ENCODE measurements at regions not wholly inside any gene's neighbourhood (a gene's known extent, or its start where the extent isn't known, plus 50 kb on each side); places are given as distances from the start of the nearest gene placed in this dataset.

DNA sequence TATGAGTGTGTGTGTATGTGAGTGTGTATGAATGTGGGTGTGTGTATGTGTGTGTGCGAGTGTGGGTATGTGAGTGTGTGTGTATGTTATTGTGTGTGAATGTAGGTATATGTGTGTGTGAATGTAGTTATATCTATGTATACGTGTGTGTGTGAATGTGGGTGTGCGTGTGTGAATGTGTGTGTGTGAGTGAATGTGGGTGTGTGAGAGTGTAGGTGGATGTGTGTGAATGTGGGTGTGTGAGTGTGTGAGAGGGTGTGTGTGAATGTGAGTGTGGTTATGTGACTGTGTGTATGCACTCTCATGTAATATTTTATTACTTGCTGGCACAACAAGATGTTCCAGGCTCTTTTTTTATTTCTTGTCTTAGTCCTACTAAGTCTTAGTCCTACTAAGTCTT is 513.4 kb upstream of the B3GAT1 start:
- Histone ChIP-seq H3K9me2 (ENCODE audit: insufficient read depth) (no peaks in the 10 kb centered on the region), H3K27me3 (ENCODE audit: insufficient read depth, low read length) (peaks cover 31% of the 10 kb centered on the region), H3K4me2 (ENCODE audit: low read length) (no peak overlapping the region), H3K4me1 (ENCODE audit: control insufficient read depth in 1 of 2, insufficient read depth in 2 of 2, low read length in 2 of 2) (no peaks in the 10 kb centered on the region), H3K9me3 (ENCODE audit: control insufficient read depth in 1 of 2, insufficient read depth in 1 of 2, low read depth in 1 of 2, low read length in 2 of 2) (no peaks in the 10 kb centered on the region), H3K4me3 (replicated peaks in 1 of 2; ENCODE audit: low read depth in 1 of 2, low read length in 2 of 2) (no peak overlapping the region), H2AFZ (ENCODE audit: low read depth, low read length, poor library complexity, severe bottlenecking) (no peak overlapping the region), H3K79me2 (ENCODE audit: insufficient read depth, low read length) (no peaks in the 10 kb centered on the region), H3K9ac (ENCODE audit: low read length) (no peak overlapping the region), H3K36me3 (ENCODE audit: control insufficient read depth in 1 of 2, insufficient read depth in 2 of 2, low read length in 2 of 2) (no peaks in the 10 kb centered on the region), H4K20me1 (ENCODE audit: insufficient read depth) (no peaks in the 10 kb centered on the region), H3K27ac (ENCODE audit: low read depth, low read length) (no peak overlapping the region)
- RAD21 ChIA-PET (ENCODE audit: low non-redundant PET in 1 of 2, low total read pairs in 2 of 2, uncharacterized antibody in 2 of 2, unreplicated experiment in 2 of 2), result no interaction called here
- ATAC-seq (no peak), DNase-seq (ENCODE audit: low read depth, low spot score) (no peak)
- no TSS peak for BruUV-seq (replicated peaks)
- TF ChIP-seq FOSL1 (IDR thresholded peaks at IDR 0.05; ENCODE audit: low read depth) (no peak), CEBPB (IDR thresholded peaks at IDR 0.05; ENCODE audit: low read depth) (no peak), SP1 (IDR thresholded peaks at IDR 0.05; ENCODE audit: low read depth) (no peak), TCF7L2 (IDR thresholded peaks at IDR 0.05; ENCODE audit: borderline replicate concordance, extremely low read depth, insufficient read depth, insufficient read length) (no peak), RAD21 (IDR thresholded peaks at IDR 0.05; ENCODE audit: low read depth) (no peak), POLR2AphosphoS5 (IDR thresholded peaks at IDR 0.05; ENCODE audit: low read depth, low read length) (no peak), JUND (IDR thresholded peaks at IDR 0.05) (no peak), SRF (IDR thresholded peaks at IDR 0.05; ENCODE audit: low read depth) (no peak), ELF1 (IDR thresholded peaks at IDR 0.05; ENCODE audit: borderline replicate concordance, low read depth) (no peak), YY1 (IDR thresholded peaks at IDR 0.05; ENCODE audit: extremely low read depth, insufficient replicate concordance, low read depth, low read length) (no peak), EZH2 (IDR thresholded peaks at IDR 0.05) (no peak), EGR1 (IDR thresholded peaks at IDR 0.05; ENCODE audit: low read depth) (no peak), POLR2A (IDR thresholded peaks at IDR 0.05; ENCODE audit: borderline replicate concordance, extremely low read depth, insufficient read depth, insufficient read length) (no peak), ZNF274 (IDR thresholded peaks at IDR 0.05; ENCODE audit: low read depth, low read length) (no peak), CBX3 (IDR thresholded peaks at IDR 0.05; ENCODE audit: low read depth) (no peak), EZH2phosphoT487 (IDR thresholded peaks at IDR 0.05; ENCODE audit: borderline replicate concordance) (no peak)
- TF ChIP-seq, protein P1, sequence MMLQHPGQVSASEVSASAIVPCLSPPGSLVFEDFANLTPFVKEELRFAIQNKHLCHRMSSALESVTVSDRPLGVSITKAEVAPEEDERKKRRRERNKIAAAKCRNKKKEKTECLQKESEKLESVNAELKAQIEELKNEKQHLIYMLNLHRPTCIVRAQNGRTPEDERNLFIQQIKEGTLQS (IDR thresholded peaks at IDR 0.05), result no peak
- TF ChIP-seq, protein P2, sequence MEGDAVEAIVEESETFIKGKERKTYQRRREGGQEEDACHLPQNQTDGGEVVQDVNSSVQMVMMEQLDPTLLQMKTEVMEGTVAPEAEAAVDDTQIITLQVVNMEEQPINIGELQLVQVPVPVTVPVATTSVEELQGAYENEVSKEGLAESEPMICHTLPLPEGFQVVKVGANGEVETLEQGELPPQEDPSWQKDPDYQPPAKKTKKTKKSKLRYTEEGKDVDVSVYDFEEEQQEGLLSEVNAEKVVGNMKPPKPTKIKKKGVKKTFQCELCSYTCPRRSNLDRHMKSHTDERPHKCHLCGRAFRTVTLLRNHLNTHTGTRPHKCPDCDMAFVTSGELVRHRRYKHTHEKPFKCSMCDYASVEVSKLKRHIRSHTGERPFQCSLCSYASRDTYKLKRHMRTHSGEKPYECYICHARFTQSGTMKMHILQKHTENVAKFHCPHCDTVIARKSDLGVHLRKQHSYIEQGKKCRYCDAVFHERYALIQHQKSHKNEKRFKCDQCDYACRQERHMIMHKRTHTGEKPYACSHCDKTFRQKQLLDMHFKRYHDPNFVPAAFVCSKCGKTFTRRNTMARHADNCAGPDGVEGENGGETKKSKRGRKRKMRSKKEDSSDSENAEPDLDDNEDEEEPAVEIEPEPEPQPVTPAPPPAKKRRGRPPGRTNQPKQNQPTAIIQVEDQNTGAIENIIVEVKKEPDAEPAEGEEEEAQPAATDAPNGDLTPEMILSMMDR (IDR thresholded peaks at IDR 0.05 in 2 of 3, conservative IDR thresholded peaks at IDR 0.05 in 1 of 3; ENCODE audit: borderline replicate concordance in 1 of 3, insufficient read depth in 1 of 3, low read depth in 2 of 3, low read length in 2 of 3), result no peak
- TF ChIP-seq, protein P3, sequence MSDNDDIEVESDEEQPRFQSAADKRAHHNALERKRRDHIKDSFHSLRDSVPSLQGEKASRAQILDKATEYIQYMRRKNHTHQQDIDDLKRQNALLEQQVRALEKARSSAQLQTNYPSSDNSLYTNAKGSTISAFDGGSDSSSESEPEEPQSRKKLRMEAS (IDR thresholded peaks at IDR 0.05), result no peak
- TF ChIP-seq, protein P4, sequence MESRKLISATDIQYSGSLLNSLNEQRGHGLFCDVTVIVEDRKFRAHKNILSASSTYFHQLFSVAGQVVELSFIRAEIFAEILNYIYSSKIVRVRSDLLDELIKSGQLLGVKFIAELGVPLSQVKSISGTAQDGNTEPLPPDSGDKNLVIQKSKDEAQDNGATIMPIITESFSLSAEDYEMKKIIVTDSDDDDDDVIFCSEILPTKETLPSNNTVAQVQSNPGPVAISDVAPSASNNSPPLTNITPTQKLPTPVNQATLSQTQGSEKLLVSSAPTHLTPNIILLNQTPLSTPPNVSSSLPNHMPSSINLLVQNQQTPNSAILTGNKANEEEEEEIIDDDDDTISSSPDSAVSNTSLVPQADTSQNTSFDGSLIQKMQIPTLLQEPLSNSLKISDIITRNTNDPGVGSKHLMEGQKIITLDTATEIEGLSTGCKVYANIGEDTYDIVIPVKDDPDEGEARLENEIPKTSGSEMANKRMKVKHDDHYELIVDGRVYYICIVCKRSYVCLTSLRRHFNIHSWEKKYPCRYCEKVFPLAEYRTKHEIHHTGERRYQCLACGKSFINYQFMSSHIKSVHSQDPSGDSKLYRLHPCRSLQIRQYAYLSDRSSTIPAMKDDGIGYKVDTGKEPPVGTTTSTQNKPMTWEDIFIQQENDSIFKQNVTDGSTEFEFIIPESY (IDR thresholded peaks at IDR 0.05; ENCODE audit: extremely low read depth, insufficient replicate concordance, low read length), result no peak
- intact Hi-C loops (cut with micrococcal nuclease), result no loop called here
- POLR2A ChIA-PET, result no interaction called here
- CTCF ChIA-PET, result no interaction called here

All from HCT116 (cell line).